WTC11 (cell line): ENCODE measurements at regions not wholly inside any gene's neighbourhood (a gene's known extent, or its start where the extent isn't known, plus 50 kb on each side); places are given as distances from the start of the nearest gene placed in this dataset.

ENCODE experiments used
- ATAC-seq: fragments of 200-7000 bp; cut with Tn5 transposase; 2 replicates; pipeline ENCODE4 v1.10.0; 2021; ENCODE audit warnings: mild to moderate bottlenecking, moderate library complexity
- CTCF ChIA-PET: fragments of 300-600 bp; sonication (Branson Sonifier 250); formaldehyde crosslinking; loops from one replicate; lab custom pipeline; 2021; ENCODE audit warnings: antibody characterized with exemption; lab: Charles Lee
- POLR2A ChIA-PET: fragments of 350-600 bp; sonication (Branson Sonifier 250); formaldehyde crosslinking; loops from one replicate; lab custom pipeline; 2021; ENCODE audit warnings: antibody characterized with exemption; lab: Charles Lee
- DNase-seq: peaks from one replicate; pipeline ENCODE4 v3.0.0; 2021; ENCODE audit warnings: low spot score
- H3K27ac Mint-ChIP-seq: 2 replicates; pipeline ENCODE4 v1.8.0; 2021; ENCODE audit warnings: mixed read lengths
- H3K27me3 Mint-ChIP-seq: 2 replicates; pipeline ENCODE4 v1.8.0; 2021; ENCODE audit warnings: low read depth, mild to moderate bottlenecking, moderate library complexity, mixed read lengths
- H3K36me3 Mint-ChIP-seq: 2 replicates; pipeline ENCODE4 v1.8.0; 2021; ENCODE audit warnings: mixed read lengths
- H3K4me1 Mint-ChIP-seq: 2 replicates; pipeline ENCODE4 v1.8.0; 2022; ENCODE audit warnings: mixed read lengths
- H3K4me3 Mint-ChIP-seq: 2 replicates; pipeline ENCODE4 v1.8.0; 2021; ENCODE audit warnings: mild to moderate bottlenecking, moderate library complexity, mixed read lengths
- H3K9me3 Mint-ChIP-seq: 2 replicates; pipeline ENCODE4 v1.8.0; 2021; ENCODE audit warnings: mixed read lengths
- CREM ChIP-seq: sonication (generic); formaldehyde crosslinking; IDR thresholded peaks from 2 replicates; pipeline ENCODE4 v1.8.1; 2022; ENCODE audit warnings: mild to moderate bottlenecking, missing genetic modification reagents, moderate library complexity
- GRHL2 ChIP-seq: fragments of 250-450 bp; sonication (Bioruptor Pico); IDR thresholded peaks from 2 replicates; pipeline ENCODE4 v1.8.0; 2022; ENCODE audit warnings: mild to moderate bottlenecking, moderate library complexity; ENCODE audit not compliant: insufficient replicate concordance, severe bottlenecking
- JAZF1 ChIP-seq: fragments of 250-450 bp; sonication (Bioruptor Pico); IDR thresholded peaks from 2 replicates; pipeline ENCODE4 v1.9.0; 2021; ENCODE audit warnings: moderate library complexity, mild to moderate bottlenecking, inconsistent platforms
- JUN ChIP-seq: sonication (generic); formaldehyde crosslinking; IDR thresholded peaks from 2 replicates; pipeline ENCODE4 v1.8.0; 2023; ENCODE audit warnings: mild to moderate bottlenecking, missing genetic modification reagents
- MXD4 ChIP-seq: fragments of 250-450 bp; sonication (Bioruptor Pico); IDR thresholded peaks from 2 replicates; pipeline ENCODE4 v1.8.0; 2021; ENCODE audit warnings: mild to moderate bottlenecking, moderate library complexity, borderline replicate concordance
- MYBL2 ChIP-seq: sonication (generic); formaldehyde crosslinking; IDR thresholded peaks from 2 replicates; pipeline ENCODE4 v1.8.1; 2023; ENCODE audit warnings: mild to moderate bottlenecking, moderate library complexity, missing genetic modification reagents
- OVOL2 ChIP-seq: fragments of 250-450 bp; sonication (Bioruptor Pico); IDR thresholded peaks from 2 replicates; pipeline ENCODE4 v1.9.0; 2021; ENCODE audit warnings: mild to moderate bottlenecking, borderline replicate concordance
- RELA ChIP-seq: sonication (generic); formaldehyde crosslinking; IDR thresholded peaks from 2 replicates; pipeline ENCODE4 v1.8.1; 2022; ENCODE audit warnings: missing genetic modification reagents, mild to moderate bottlenecking, borderline replicate concordance
- RORB ChIP-seq: fragments of 250-450 bp; sonication (Bioruptor Pico); IDR thresholded peaks from 2 replicates; pipeline ENCODE4 v1.9.0; 2021; ENCODE audit warnings: mild to moderate bottlenecking
- SOX15 ChIP-seq: fragments of 250-450 bp; sonication (Bioruptor Pico); IDR thresholded peaks from 2 replicates; pipeline ENCODE4 v1.9.0; 2021; ENCODE audit warnings: mild to moderate bottlenecking
- ZNF121 ChIP-seq: sonication (generic); formaldehyde crosslinking; IDR thresholded peaks from 2 replicates; pipeline ENCODE4 v1.8.0; 2023; ENCODE audit warnings: missing genetic modification reagents
- ZNF396 ChIP-seq: fragments of 250-450 bp; sonication (Bioruptor Pico); IDR thresholded peaks from 2 replicates; pipeline ENCODE4 v1.8.0; 2021; ENCODE audit warnings: mild to moderate bottlenecking, moderate library complexity, borderline replicate concordance
- ZNF671 ChIP-seq: fragments of 250-450 bp; sonication (Bioruptor Pico); IDR thresholded peaks from 2 replicates; pipeline ENCODE4 v1.8.0; 2021; ENCODE audit warnings: mild to moderate bottlenecking
- TF ChIP-seq, protein P1 (sequence below): fragments of 250-450 bp; sonication (Bioruptor Pico); IDR thresholded peaks from 2 replicates; pipeline ENCODE4 v1.9.0; 2021; ENCODE audit warnings: mild to moderate bottlenecking
- TF ChIP-seq, protein P2 (sequence below): sonication (generic); formaldehyde crosslinking; IDR thresholded peaks from 2 replicates; pipeline ENCODE4 v1.8.1; 2023; ENCODE audit warnings: mild to moderate bottlenecking, missing genetic modification reagents, moderate library complexity
- TF ChIP-seq, protein P3 (sequence below): sonication (generic); formaldehyde crosslinking; IDR thresholded peaks from 2 replicates; pipeline ENCODE4 v1.8.1; 2023; ENCODE audit warnings: mild to moderate bottlenecking, missing genetic modification reagents, moderate library complexity
- TF ChIP-seq, protein P4 (sequence below): sonication (generic); formaldehyde crosslinking; IDR thresholded peaks from 2 replicates; pipeline ENCODE4 v1.8.0; 2022; ENCODE audit warnings: mild to moderate bottlenecking, missing genetic modification reagents
- TF ChIP-seq, protein P5 (sequence below): fragments of 250-450 bp; sonication (Bioruptor Pico); IDR thresholded peaks from 2 replicates; pipeline ENCODE4 v2.1.2; 2022; ENCODE audit warnings: mild to moderate bottlenecking, moderate library complexity
- TF ChIP-seq, protein P6 (sequence below): sonication (generic); formaldehyde crosslinking; IDR thresholded peaks from 2 replicates; pipeline ENCODE4 v1.8.0; 2022; ENCODE audit warnings: mild to moderate bottlenecking, missing genetic modification reagents
- TF ChIP-seq, protein P7 (sequence below): sonication (generic); formaldehyde crosslinking; IDR thresholded peaks from 2 replicates; pipeline ENCODE4 v1.8.1; 2022; ENCODE audit warnings: low read depth, missing genetic modification reagents, borderline replicate concordance

DNA sequence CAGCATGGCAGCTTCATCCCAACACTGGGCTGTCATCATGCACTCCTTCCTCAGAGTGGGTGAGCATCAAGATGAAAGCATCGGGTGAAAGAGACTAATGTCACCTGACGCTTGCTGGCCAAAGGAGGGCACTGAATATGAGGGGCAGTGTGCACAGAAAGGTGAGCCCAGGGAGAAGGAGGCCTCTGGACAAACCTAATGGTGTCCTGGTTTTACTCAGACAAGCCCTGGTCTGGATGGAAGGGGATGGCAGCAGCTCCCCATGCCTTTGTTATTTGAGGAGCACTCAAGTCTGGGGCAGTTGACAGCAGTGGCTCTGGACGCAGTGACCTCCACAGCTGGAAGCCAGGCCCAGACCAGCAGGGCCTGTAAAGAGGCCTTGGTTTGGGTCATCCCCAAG, 209.7 kb downstream of the SMAD2 start:
- ATAC-seq = no peak
- Mint-ChIP-seq H3K36me3 (no peaks in the 10 kb centered on the region), H3K27ac (no peak overlapping the region), H3K9me3 (no peaks in the 10 kb centered on the region), H3K4me3 (no peak overlapping the region), H3K27me3 (no peaks in the 10 kb centered on the region; the same call in 1 of the 2 replicates), H3K4me1 (no peaks in the 10 kb centered on the region)
- POLR2A ChIA-PET = no interaction called here
- DNase-seq = no peak
- CTCF ChIA-PET = interaction anchor here (1.1 kb wide), 1 partner anchor 28 kb away, joined by 3 read pairs; no protein-coding TSS in a partner anchor
- TF ChIP-seq, protein P1, sequence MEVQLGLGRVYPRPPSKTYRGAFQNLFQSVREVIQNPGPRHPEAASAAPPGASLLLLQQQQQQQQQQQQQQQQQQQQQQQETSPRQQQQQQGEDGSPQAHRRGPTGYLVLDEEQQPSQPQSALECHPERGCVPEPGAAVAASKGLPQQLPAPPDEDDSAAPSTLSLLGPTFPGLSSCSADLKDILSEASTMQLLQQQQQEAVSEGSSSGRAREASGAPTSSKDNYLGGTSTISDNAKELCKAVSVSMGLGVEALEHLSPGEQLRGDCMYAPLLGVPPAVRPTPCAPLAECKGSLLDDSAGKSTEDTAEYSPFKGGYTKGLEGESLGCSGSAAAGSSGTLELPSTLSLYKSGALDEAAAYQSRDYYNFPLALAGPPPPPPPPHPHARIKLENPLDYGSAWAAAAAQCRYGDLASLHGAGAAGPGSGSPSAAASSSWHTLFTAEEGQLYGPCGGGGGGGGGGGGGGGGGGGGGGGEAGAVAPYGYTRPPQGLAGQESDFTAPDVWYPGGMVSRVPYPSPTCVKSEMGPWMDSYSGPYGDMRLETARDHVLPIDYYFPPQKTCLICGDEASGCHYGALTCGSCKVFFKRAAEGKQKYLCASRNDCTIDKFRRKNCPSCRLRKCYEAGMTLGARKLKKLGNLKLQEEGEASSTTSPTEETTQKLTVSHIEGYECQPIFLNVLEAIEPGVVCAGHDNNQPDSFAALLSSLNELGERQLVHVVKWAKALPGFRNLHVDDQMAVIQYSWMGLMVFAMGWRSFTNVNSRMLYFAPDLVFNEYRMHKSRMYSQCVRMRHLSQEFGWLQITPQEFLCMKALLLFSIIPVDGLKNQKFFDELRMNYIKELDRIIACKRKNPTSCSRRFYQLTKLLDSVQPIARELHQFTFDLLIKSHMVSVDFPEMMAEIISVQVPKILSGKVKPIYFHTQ (CRISPR knock-in tag) = no peak
- TF ChIP-seq MXD4 (CRISPR knock-in tag) = no peak
- TF ChIP-seq ZNF671 (CRISPR knock-in tag) = no peak
- TF ChIP-seq SOX15 (CRISPR knock-in tag) = no peak
- no peak for TF ChIP-seq JUN (CRISPR knock-in tag)
- no peak for TF ChIP-seq GRHL2 (CRISPR knock-in tag)
- TF ChIP-seq ZNF121 (CRISPR knock-in tag) = no peak
- TF ChIP-seq, protein P2, sequence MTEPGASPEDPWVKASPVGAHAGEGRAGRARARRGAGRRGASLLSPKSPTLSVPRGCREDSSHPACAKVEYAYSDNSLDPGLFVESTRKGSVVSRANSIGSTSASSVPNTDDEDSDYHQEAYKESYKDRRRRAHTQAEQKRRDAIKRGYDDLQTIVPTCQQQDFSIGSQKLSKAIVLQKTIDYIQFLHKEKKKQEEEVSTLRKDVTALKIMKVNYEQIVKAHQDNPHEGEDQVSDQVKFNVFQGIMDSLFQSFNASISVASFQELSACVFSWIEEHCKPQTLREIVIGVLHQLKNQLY (CRISPR knock-in tag) = no peak
- TF ChIP-seq JAZF1 = no peak
- TF ChIP-seq, protein P3, sequence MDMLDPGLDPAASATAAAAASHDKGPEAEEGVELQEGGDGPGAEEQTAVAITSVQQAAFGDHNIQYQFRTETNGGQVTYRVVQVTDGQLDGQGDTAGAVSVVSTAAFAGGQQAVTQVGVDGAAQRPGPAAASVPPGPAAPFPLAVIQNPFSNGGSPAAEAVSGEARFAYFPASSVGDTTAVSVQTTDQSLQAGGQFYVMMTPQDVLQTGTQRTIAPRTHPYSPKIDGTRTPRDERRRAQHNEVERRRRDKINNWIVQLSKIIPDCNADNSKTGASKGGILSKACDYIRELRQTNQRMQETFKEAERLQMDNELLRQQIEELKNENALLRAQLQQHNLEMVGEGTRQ (CRISPR knock-in tag) = no peak
- TF ChIP-seq RELA (CRISPR knock-in tag) = no peak
- TF ChIP-seq, protein P4, sequence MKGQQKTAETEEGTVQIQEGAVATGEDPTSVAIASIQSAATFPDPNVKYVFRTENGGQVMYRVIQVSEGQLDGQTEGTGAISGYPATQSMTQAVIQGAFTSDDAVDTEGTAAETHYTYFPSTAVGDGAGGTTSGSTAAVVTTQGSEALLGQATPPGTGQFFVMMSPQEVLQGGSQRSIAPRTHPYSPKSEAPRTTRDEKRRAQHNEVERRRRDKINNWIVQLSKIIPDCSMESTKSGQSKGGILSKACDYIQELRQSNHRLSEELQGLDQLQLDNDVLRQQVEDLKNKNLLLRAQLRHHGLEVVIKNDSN (CRISPR knock-in tag) = no peak
- TF ChIP-seq, protein P5, sequence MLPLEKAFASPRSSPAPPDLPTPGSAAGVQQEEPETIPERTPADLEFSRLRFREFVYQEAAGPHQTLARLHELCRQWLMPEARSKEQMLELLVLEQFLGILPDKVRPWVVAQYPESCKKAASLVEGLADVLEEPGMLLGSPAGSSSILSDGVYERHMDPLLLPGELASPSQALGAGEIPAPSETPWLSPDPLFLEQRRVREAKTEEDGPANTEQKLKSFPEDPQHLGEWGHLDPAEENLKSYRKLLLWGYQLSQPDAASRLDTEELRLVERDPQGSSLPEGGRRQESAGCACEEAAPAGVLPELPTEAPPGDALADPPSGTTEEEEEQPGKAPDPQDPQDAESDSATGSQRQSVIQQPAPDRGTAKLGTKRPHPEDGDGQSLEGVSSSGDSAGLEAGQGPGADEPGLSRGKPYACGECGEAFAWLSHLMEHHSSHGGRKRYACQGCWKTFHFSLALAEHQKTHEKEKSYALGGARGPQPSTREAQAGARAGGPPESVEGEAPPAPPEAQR (CRISPR knock-in tag) = no peak
- TF ChIP-seq, protein P6, sequence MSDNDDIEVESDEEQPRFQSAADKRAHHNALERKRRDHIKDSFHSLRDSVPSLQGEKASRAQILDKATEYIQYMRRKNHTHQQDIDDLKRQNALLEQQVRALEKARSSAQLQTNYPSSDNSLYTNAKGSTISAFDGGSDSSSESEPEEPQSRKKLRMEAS (CRISPR knock-in tag) = no peak
- TF ChIP-seq ZNF396 (CRISPR knock-in tag) = no peak

DNA sequence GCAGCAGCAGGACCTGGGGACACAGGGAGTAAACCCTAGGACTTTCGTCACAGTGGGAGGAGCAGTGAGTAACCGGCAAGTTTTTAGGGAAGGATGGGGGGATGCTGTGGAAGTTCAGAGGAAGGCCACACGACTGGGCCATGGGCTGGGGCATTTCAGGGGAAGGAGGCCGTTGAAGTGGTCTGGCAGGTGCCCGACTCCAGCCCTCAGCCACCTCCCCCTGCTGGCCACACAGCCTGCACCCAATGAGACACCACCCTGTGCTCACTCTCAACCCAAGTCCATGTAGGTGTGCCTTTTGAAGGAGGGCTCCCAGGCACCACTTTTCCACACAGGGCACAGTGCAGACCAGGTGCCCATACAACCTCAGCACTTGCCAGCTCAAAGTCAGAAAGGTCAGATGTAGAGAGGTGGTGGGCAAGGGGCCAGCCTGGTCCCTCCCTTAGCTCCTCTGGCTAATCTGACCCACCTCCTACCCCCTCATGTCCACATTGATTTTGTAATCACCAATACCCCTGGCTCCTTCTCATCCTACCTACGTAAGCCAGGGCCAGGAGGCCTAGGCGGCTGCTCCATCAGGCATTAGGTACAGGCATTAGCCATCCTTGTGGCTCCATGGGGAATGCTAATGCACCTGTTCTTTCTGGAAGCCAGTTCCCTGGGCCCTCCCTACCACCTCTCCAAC, 211.2 kb downstream of the SMAD2 start:
- ATAC-seq (0 out of 2 replicates have a peak, but pooled peaks have one; percentile 34), DNase-seq (no peak)
- Mint-ChIP-seq H3K27me3 (no peaks in the 10 kb centered on the region; the same call in 1 of the 2 replicates), H3K36me3 (no peaks in the 10 kb centered on the region), H3K4me1 (no peaks in the 10 kb centered on the region), H3K4me3 (no peak overlapping the region), H3K27ac (no peak overlapping the region), H3K9me3 (no peaks in the 10 kb centered on the region)
- POLR2A ChIA-PET = no interaction called here
- TF ChIP-seq OVOL2 (CRISPR knock-in tag) (no peak), RORB (CRISPR knock-in tag) (no peak), MYBL2 (no peak), CREM (CRISPR knock-in tag) (no peak)
- TF ChIP-seq, protein P6 (CRISPR knock-in tag) = no peak
- TF ChIP-seq, protein P7, sequence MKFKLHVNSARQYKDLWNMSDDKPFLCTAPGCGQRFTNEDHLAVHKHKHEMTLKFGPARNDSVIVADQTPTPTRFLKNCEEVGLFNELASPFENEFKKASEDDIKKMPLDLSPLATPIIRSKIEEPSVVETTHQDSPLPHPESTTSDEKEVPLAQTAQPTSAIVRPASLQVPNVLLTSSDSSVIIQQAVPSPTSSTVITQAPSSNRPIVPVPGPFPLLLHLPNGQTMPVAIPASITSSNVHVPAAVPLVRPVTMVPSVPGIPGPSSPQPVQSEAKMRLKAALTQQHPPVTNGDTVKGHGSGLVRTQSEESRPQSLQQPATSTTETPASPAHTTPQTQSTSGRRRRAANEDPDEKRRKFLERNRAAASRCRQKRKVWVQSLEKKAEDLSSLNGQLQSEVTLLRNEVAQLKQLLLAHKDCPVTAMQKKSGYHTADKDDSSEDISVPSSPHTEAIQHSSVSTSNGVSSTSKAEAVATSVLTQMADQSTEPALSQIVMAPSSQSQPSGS (CRISPR knock-in tag) = no peak
- CTCF ChIA-PET = no interaction called here
